Right atrium auricular region (tissue), 2 donors: ENCODE measurements at regions not wholly inside any gene's neighbourhood (a gene's known extent, or its start where the extent isn't known, plus 50 kb on each side); places are given as distances from the start of the nearest gene placed in this dataset.

Source experiments
- DNase-seq: peaks from one replicate; pipeline ENCODE4 v3.0.0-alpha.2; 2019; ENCODE audit warnings: low spot score
- H3K27ac ChIP-seq, 2 donors: fragments of 200-600 bp; sonication (generic); 1 replicate in 1 of 2; 2 replicates in 1 of 2; pipeline ENCODE4 v1.5.1; 2016 to 2019
- H3K27me3 ChIP-seq, 2 donors: fragments of 200-600 bp; sonication (generic); one replicate each; pipeline versions ENCODE4 v1.5.1 to v1.6.0; 2017 to 2019
- H3K36me3 ChIP-seq: fragments of 200-600 bp; sonication (generic); one replicate; pipeline ENCODE4 v1.5.1; 2016
- H3K4me1 ChIP-seq, 2 donors: fragments of 200-600 bp; sonication (generic); one replicate each; pipeline versions ENCODE4 v1.5.1 to v1.6.0; 2017 to 2019
- H3K4me3 ChIP-seq, 2 donors: fragments of 200-600 bp; sonication (generic); 1 replicate in 1 of 2; 2 replicates in 1 of 2; pipeline ENCODE4 v1.5.1; 2017 to 2019; ENCODE audit warnings: mild to moderate bottlenecking in 1 of 2, moderate library complexity in 1 of 2
- H3K9me3 ChIP-seq, 2 donors: fragments of 200-600 bp; sonication (generic); one replicate each; pipeline ENCODE4 v1.5.1; 2019
- CTCF ChIP-seq, 2 donors: fragments of 200-600 bp; sonication (generic); IDR thresholded peaks; one replicate each; pipeline ENCODE4 v1.5.1; 2019; ENCODE audit warnings: antibody characterized with exemption in 2 of 2

GRCh38 chr1:29393451-29393826 is 157.1 kb downstream of the PTPRU start:
- no peaks in the 10 kb centered on the region for H3K36me3 ChIP-seq
- H3K27ac ChIP-seq = no peak overlapping the region
- no peaks in the 10 kb centered on the region for H3K4me1 ChIP-seq
- no peak overlapping the region for H3K4me3 ChIP-seq
- H3K27me3 ChIP-seq = no peaks in the 10 kb centered on the region
- no peaks in the 10 kb centered on the region for H3K9me3 ChIP-seq
- TF ChIP-seq CTCF (IDR thresholded peaks at IDR 0.05) = no peak
- peak; percentile 13 for DNase-seq

DNA sequence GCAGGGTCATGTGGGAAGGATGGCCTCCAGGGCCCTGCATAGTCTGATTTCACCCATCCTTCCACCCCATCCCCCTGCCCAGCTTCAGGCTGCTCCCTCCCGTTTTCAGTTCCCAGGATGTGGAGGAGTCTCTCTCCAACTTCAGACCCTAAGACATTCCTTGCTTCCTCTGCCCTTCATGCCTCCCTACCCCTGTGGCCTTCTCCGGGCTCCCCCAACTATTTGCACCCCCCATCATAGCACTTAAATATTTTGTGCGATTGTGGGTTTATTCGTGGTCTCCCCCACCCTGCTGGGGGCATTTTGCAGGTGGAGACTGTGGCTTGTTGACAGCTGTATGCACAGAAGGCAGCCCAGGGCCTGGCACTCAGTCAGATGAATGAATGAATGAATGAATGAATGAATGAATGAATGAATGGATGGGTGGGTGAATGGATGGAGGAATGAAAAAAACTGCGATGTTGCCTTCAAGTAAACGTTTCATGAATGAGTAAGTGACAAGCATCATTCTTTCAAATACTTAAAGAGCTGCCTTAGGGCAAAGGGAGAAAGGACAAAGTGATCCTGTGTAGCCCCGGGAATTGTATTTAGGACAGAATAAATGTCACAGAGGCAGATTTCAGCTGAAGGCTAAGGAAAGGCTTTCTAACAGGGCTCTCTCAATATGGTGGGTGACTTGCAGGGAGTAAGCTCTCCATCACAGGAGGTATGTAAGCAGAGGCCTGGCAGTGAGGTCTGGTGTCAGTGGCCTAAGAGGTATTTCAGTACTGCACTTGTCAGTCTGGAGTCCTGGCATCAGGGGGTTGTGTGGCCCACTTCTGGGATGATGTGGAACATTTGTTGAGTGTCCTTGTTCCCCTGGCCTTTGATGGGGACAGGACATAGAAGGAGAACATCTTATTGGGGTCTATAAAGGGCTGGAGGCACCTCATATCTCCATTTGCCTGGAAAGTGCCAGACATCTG is 156.4 kb downstream of the PTPRU start:
- peak; percentile 36 for DNase-seq
- H3K27ac ChIP-seq = no peak overlapping the region
- no peak overlapping the region for H3K4me3 ChIP-seq
- no peaks in the 10 kb centered on the region for H3K9me3 ChIP-seq
- no peak for TF ChIP-seq CTCF (IDR thresholded peaks at IDR 0.05)
- H3K36me3 ChIP-seq = no peaks in the 10 kb centered on the region
- H3K4me1 ChIP-seq = no peaks in the 10 kb centered on the region
- H3K27me3 ChIP-seq = no peaks in the 10 kb centered on the region

- DNase-seq = peak; percentile 1
- no peaks in the 10 kb centered on the region for H3K9me3 ChIP-seq
- H3K4me3 ChIP-seq = no peak overlapping the region
- H3K27ac ChIP-seq = no peak overlapping the region
- no peaks in the 10 kb centered on the region for H3K4me1 ChIP-seq
- TF ChIP-seq CTCF (IDR thresholded peaks at IDR 0.05) = no peak
- no peaks in the 10 kb centered on the region for H3K27me3 ChIP-seq
- no peaks in the 10 kb centered on the region for H3K36me3 ChIP-seq
Observed at GRCh38 chr1:29392036-29392435, 155.7 kb downstream of the PTPRU start.

- Histone ChIP-seq H3K4me3 (no peak overlapping the region), H3K36me3 (no peaks in the 10 kb centered on the region), H3K27me3 (no peaks in the 10 kb centered on the region), H3K27ac (no peak overlapping the region), H3K9me3 (no peaks in the 10 kb centered on the region), H3K4me1 (no peaks in the 10 kb centered on the region)
- TF ChIP-seq CTCF (IDR thresholded peaks at IDR 0.05) = no peak
- peak; percentile 47 for DNase-seq
Observed at GRCh38 chr1:29391362-29391880, 155.1 kb downstream of the PTPRU start.

GRCh38 chr1:29390491-29391361 is 154.4 kb downstream of the PTPRU start:
- no peak overlapping the region for H3K27ac ChIP-seq
- H3K4me1 ChIP-seq = no peaks in the 10 kb centered on the region
- no peaks in the 10 kb centered on the region for H3K9me3 ChIP-seq
- no peak for TF ChIP-seq CTCF (IDR thresholded peaks at IDR 0.05)
- no peaks in the 10 kb centered on the region for H3K36me3 ChIP-seq
- H3K4me3 ChIP-seq = no peak overlapping the region
- no peaks in the 10 kb centered on the region for H3K27me3 ChIP-seq
- peak; percentile 28 for DNase-seq
